ENCODE measurements at regions not wholly inside any gene's neighbourhood (a gene's known extent, or its start where the extent isn't known, plus 50 kb on each side); places are given as distances from the start of the nearest gene placed in this dataset.

DNA sequence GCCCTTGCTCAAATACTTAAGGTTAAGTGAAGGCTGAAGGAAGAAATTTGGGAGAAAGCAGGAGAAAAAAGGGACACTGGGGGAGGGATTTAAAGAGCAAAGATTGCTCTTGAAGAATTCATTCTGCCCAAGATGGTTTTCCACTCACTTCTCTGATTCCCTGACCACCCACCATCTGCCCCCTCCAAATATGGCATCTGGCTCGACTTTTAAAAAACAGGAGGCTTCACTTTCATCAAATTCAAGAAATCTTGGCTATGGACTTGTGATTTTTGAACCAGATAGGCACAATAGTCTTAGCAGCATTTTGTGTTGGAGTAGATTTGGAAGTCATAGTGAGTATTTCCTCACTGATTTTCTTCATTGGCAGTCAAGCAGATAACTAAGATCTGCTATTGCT lies 574.4 kb upstream of the SUCLG2 start:
- TF ChIP-seq CTCF (IDR thresholded peaks at IDR 0.05; ENCODE audit: low read depth, low read length, poor library complexity, severe bottlenecking), result no peak
- TF ChIP-seq EZH2phosphoT487 (IDR thresholded peaks at IDR 0.05; ENCODE audit: borderline replicate concordance, low read length), result no peak
